Breast epithelium (tissue), 4 donors: ENCODE measurements at regions not wholly inside any gene's neighbourhood (a gene's known extent, or its start where the extent isn't known, plus 50 kb on each side); places are given as distances from the start of the nearest gene placed in this dataset.

ENCODE experiments used
- DNase-seq, 2 donors: peaks; one replicate each; pipeline ENCODE4 v3.0.0-alpha.2; 2019; ENCODE audit warnings: low spot score in 2 of 2
- H3K27ac ChIP-seq, 2 donors: fragments of 200-600 bp; sonication (generic) in 1 of 2; one replicate each; pipeline ENCODE4 v1.5.1; 2016 to 2019; ENCODE audit warnings: mild to moderate bottlenecking in 1 of 2
- H3K27me3 ChIP-seq, 2 donors: fragments of 200-600 bp; sonication (generic) in 1 of 2; one replicate each; pipeline versions ENCODE4 v1.5.1 to v1.6.0; 2017 to 2019; ENCODE audit warnings: control low read depth in 1 of 2, mild to moderate bottlenecking in 1 of 2
- H3K36me3 ChIP-seq: fragments of 200-600 bp; one replicate; pipeline ENCODE4 v1.5.1; 2019
- H3K4me1 ChIP-seq, 2 donors: fragments of 200-600 bp; sonication (generic); one replicate each; pipeline ENCODE4 v1.5.1; 2016 to 2019; ENCODE audit warnings: control low read depth in 1 of 2
- H3K4me3 ChIP-seq, 3 donors: fragments of 200-600 bp; sonication (generic); 1 replicate in 2 of 3; 2 replicates in 1 of 3; pipeline ENCODE4 v1.5.1; 2016 to 2019; ENCODE audit warnings: mild to moderate bottlenecking in 3 of 3, moderate library complexity in 2 of 3
- H3K9me3 ChIP-seq, 2 donors: fragments of 200-600 bp; sonication (generic) in 1 of 2; one replicate each; pipeline ENCODE4 v1.5.1; 2016 to 2019; ENCODE audit warnings: control low read depth in 1 of 2
- POLR2A ChIP-seq: fragments of 450-650 bp; IDR thresholded peaks from one replicate; pipeline ENCODE4 v1.6.1; 2016; ENCODE audit warnings: antibody characterized with exemption, mild to moderate bottlenecking, moderate library complexity
- POLR2AphosphoS5 ChIP-seq, 3 donors: sonication (generic); formaldehyde crosslinking; IDR thresholded peaks; one replicate each; pipeline ENCODE4 v1.6.1; 2017; ENCODE audit warnings: antibody characterized with exemption in 3 of 3
- intact Hi-C: fragments of 100-400 bp; cut with DNase I; formaldehyde crosslinking; loops from one replicate; pipeline ENCODE4 v1.15.1; 2023; ENCODE audit warnings: low total_unique reads
- TF ChIP-seq, protein P1 (sequence below), 3 donors: fragments of 450-650 bp; IDR thresholded peaks; one replicate each; pipeline ENCODE4 v1.5.1; 2016 to 2017; ENCODE audit warnings: antibody characterized with exemption in 3 of 3, mild to moderate bottlenecking in 3 of 3, moderate library complexity in 3 of 3

DNA sequence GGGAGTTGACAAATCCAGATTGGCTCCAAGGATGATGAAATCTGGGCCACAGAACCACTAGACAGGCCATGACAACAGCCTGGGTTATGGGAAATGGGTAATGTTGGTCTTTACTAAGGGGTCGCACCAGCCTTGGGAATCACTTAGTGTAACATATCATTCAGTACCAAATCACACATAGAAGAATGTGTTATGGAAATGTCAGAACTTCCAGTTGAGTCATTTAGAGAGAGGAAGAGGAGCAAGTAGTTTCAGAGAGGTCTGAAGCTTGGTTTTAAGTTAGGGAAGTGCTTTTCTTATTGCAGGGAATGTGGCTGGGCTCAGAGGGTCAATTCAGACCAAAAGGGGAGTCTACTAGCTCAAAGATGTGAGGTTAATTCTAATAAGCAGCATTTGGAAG, 241.6 kb upstream of the ZPLD1 start:
- Histone ChIP-seq H3K4me1 (no peaks in the 10 kb centered on the region), H3K4me3 (no peak overlapping the region), H3K27me3 (no peaks in the 10 kb centered on the region), H3K36me3 (no peaks in the 10 kb centered on the region), H3K9me3 (no peaks in the 10 kb centered on the region), H3K27ac (peak overlapping the region; percentile 41 to 83)
- intact Hi-C loops, result no loop called here
- TF ChIP-seq, protein P1, sequence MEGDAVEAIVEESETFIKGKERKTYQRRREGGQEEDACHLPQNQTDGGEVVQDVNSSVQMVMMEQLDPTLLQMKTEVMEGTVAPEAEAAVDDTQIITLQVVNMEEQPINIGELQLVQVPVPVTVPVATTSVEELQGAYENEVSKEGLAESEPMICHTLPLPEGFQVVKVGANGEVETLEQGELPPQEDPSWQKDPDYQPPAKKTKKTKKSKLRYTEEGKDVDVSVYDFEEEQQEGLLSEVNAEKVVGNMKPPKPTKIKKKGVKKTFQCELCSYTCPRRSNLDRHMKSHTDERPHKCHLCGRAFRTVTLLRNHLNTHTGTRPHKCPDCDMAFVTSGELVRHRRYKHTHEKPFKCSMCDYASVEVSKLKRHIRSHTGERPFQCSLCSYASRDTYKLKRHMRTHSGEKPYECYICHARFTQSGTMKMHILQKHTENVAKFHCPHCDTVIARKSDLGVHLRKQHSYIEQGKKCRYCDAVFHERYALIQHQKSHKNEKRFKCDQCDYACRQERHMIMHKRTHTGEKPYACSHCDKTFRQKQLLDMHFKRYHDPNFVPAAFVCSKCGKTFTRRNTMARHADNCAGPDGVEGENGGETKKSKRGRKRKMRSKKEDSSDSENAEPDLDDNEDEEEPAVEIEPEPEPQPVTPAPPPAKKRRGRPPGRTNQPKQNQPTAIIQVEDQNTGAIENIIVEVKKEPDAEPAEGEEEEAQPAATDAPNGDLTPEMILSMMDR (IDR thresholded peaks at IDR 0.05), result no peak
- TF ChIP-seq POLR2A, result no peak
- TF ChIP-seq POLR2AphosphoS5 (IDR thresholded peaks at IDR 0.05), result no peak
- DNase-seq, result no peak

DNA sequence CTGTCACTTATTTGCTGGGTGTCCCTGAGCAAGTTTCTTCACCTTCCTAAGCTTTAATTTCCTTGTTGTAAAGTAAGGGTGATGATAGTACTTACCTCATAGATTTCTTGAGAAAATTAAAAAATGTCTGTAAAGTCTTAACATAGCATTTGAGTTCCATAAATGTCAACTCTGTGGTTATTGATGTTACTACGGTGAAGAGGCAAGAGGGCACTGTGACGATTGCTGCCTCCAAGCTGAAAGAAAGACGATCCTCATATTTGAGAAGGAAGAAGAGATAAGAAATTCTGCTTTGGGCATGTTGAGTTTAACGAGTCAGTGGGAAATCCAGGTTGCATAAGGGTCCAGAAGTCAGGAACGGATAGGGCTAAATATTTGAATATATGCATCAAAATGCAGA, 240.8 kb upstream of the ZPLD1 start:
- Histone ChIP-seq H3K27me3 (no peaks in the 10 kb centered on the region), H3K4me3 (no peak overlapping the region), H3K9me3 (no peaks in the 10 kb centered on the region), H3K27ac (peak overlapping the region in 1 of 2 donors; percentile 83), H3K36me3 (no peaks in the 10 kb centered on the region), H3K4me1 (no peaks in the 10 kb centered on the region)
- no peak for DNase-seq
- TF ChIP-seq POLR2A, result no peak
- TF ChIP-seq, protein P1 (IDR thresholded peaks at IDR 0.05), result no peak
- TF ChIP-seq POLR2AphosphoS5 (IDR thresholded peaks at IDR 0.05), result no peak
- intact Hi-C loops, result no loop called here

DNA sequence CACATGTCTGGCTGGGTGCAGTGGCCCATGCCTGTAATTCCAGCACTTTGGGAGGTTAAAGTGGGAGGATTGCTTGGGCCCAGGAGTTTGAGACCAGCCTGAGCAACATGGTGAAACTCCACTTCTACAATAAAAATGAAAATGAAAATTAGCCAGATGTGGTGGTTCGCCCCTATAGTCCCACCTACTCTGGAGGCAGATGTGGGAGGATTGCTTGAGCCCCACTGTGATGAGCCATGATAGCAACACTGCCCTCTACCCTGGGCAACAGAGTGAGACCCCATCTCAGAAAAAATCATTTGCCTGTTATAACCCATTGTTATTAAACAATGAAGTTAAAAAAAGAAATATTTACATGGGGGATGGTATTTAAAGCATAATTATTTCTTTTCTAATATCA, 240.1 kb upstream of the ZPLD1 start:
- intact Hi-C loops, result no loop called here
- Histone ChIP-seq H3K27ac (peak overlapping the region; percentile 16 to 83), H3K27me3 (no peaks in the 10 kb centered on the region), H3K4me3 (no peak overlapping the region), H3K9me3 (no peaks in the 10 kb centered on the region), H3K4me1 (no peaks in the 10 kb centered on the region), H3K36me3 (no peaks in the 10 kb centered on the region)
- no peak for TF ChIP-seq POLR2A
- TF ChIP-seq, protein P1 (IDR thresholded peaks at IDR 0.05), result no peak
- TF ChIP-seq POLR2AphosphoS5 (IDR thresholded peaks at IDR 0.05), result no peak
- no peak for DNase-seq

DNA sequence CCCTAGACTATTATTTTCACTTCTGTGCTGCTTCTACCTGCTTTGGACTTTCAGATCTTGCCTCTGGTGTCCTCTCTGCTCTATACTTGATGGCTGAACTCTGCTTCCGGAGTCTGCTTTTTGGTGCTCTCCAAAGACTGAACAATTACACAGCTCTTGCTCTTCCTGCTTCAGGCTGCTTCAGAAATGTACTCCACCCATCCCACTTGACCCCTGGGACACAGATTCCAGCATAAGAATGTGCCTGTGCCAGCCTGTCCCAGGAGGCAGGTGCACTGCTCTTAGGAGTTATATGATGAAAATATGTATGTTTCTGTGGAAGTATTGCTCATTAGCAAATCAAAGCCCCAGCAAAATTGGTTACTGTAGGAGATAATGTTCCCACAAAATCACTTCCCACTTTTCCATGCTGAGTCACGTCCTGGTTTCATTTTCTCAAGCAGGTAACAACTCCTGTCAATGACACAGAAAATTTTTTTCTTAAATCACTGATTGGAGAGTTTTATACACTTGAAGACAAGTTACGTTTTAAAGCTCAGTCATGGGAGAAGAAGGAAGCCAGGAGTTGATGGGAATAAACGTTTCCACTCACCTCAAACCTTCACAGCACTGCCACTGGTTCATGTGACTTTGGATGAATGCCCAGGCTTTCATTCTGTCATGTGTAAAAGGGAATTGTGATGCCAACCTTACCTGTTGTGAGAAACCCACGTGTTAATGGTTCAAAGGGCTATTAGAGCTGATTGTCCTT, 239.4 kb upstream of the ZPLD1 start:
- Histone ChIP-seq H3K4me3 (no peak overlapping the region), H3K9me3 (no peaks in the 10 kb centered on the region), H3K27ac (peak overlapping the region; percentile 16 to 83), H3K27me3 (no peaks in the 10 kb centered on the region), H3K4me1 (no peaks in the 10 kb centered on the region), H3K36me3 (no peaks in the 10 kb centered on the region)
- intact Hi-C loops, result no loop called here
- no peak for TF ChIP-seq POLR2AphosphoS5 (IDR thresholded peaks at IDR 0.05)
- TF ChIP-seq, protein P1 (IDR thresholded peaks at IDR 0.05), result no peak
- no peak for DNase-seq

DNA sequence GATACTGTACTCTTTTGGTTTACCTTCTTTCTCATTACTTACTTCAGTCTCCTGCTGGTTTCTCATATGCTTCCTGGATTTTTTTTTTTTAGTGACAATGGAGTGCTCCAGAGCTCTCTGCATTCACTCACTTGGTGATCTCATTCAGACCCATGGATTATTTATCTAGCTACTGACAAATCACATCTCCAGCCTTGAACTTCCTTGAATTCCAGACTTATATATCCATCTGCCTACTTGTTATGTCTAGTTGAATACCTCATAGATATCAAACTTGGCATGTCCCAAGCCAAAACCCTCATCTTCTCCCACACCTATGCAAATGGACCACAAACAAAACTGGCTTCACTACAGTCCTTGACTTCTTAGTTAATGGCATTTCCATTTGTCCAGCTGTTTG, 234.7 kb upstream of the ZPLD1 start:
- Histone ChIP-seq H3K9me3 (no peaks in the 10 kb centered on the region), H3K4me1 (no peaks in the 10 kb centered on the region), H3K27ac (no peak overlapping the region), H3K27me3 (no peaks in the 10 kb centered on the region), H3K36me3 (no peaks in the 10 kb centered on the region), H3K4me3 (no peak overlapping the region)
- no peak for DNase-seq
- intact Hi-C loops, result no loop called here
- TF ChIP-seq, protein P1 (IDR thresholded peaks at IDR 0.05), result no peak
- TF ChIP-seq POLR2AphosphoS5 (IDR thresholded peaks at IDR 0.05), result no peak
- TF ChIP-seq POLR2A, result no peak
